ENCODE measurements at regions not wholly inside any gene's neighbourhood (a gene's known extent, or its start where the extent isn't known, plus 50 kb on each side); places are given as distances from the start of the nearest gene placed in this dataset.
A peak's percentile ranks its signal among the peaks of the same experiment; 100 is the strongest.

GRCh38 chrX:17206584-17206983 lies 168.4 kb upstream of the NHS start:
- DNase-seq, result no peak

DNA sequence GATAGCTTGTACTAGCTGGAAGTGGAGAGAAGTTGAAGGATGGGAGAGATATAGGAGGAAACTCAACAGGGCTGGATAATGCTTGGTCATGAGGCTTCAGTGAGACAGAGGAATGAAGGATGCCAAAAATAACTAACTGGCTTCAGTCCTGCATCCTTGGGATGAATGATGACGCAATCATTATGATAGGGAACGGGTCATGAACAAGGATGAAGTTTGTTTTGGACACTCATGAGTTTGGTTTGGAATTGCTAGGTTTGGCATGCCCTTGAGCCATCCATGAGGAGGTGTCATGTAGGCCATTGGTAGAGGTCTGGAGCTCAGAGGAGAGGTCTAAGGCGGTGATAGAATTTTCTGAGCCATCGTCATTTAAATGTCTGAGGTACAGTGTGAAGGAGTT lies 160.0 kb upstream of the NHS start:
- no peak for DNase-seq

DNA sequence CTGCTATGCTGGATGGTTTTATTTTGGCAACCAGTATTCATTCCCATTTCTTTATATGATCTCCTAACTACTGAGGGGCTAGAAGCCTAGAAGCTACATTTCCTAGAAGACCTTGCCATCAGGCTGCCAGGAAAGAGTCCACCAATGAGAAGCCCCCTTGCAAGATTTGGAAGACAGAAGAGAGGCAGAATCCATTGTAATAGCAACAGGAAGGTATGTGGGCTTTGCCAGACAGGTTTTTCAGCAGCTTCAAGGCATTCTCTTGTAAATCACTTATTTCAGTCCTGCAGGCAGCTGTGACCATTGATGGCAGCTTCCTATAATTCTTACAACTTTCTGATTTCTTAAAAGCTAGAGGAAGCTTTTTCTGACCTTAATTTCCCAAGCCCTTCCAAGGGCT lies 148.3 kb upstream of the NHS start:
- DNase-seq, result no peak

DNA sequence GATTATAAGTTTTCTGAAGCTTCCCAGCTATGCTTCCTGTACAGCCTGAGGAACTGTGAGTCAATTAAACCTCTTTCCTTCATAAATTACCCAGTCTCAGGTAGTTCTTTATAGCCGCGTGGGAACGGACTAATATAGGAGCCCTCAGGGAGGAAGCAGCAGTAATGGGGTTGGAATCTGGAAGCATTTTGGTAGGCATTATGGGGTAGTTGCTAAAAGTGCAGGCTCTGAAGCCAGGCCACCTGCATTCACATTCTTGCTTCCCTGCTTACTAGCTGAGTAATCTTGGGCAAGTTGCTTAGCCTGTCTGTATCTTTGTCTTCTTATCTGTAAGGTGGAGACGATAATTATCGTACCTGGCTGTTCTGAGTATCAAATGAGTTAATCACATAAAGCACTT lies 137.9 kb upstream of the NHS start:
- DNase-seq, result no peak

DNA sequence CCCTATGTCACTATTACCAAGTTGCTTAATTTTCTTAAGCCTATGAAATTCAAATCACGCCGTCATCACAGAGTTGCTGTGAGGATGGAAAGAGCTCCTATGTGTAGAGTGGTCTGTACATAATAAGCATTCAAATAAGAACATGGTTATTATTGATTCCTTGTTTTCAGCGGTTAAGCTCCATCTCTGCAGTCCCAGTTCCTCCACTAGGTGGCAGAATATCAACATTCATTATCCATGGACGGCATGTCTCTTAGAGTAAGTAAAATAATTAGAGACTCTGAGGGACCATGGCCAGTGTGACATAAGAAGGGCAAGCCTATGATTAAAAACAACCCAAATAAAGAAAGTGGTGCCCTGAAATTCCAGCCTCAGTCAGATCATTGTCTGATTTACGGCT lies 132.5 kb upstream of the NHS start:
- peak; percentile 39 to 41 for DNase-seq

DNA sequence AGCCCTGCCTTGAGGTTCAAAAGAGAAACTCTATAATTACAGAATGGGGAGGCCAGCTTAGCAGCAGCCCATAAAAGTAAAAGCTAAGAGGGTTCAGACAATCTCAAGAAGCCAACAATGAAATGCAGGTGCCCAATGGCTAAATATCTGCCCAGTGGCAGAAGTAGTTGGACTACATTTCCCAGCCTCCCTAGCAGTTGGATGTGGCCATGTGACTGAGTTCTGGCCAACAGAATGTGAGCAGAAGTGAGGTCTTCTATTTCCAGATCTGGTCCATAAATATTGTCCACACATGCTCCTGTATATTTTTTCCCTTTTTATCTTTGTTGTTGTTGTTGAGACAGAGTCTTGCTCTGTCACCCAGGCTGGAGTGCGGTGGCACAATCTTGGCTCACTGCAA lies 127.9 kb upstream of the NHS start:
- no peak for DNase-seq

GRCh38 chrX:17262123-17262522 lies 112.9 kb upstream of the NHS start:
- DNase-seq, result no peak

GRCh38 chrX:17266136-17266535 lies 108.9 kb upstream of the NHS start:
- DNase-seq, result no peak

GRCh38 chrX:17278961-17279360 lies 96.0 kb upstream of the NHS start:
- DNase-seq, result no peak

GRCh38 chrX:17285983-17286382 lies 89.0 kb upstream of the NHS start:
- no peak for DNase-seq

DNA sequence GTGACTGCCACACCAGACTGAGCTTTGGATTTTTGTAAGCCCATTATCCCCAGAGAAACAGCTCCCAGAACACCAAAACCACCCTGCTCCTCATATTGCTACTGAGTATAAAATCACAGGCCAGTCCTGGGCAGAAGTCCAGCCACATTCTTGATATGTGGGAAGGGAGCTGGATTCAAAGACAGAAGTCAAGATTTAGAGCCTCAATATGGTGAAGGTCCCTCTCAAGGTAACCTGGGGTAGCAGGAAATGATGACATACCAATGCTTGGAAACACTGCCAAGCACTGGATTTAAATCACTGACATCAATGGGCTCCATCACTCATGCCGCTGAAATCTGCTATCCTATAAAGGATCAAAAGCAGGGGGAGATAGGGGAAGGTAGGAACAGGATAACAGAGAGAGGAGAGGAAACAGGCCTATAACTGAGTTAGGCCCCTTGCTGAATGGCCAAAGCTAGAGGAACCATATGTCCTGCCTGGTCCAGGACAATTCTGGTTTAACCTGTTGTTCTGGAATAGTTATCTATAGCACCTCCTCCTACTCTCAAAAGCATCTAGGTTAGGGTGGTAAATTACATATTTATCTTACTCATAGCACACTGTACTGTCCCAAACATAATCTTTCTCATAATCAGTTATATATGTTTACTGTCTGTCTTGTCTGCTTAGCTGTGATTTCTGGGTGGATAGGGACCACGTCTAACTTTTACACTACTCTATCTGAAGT lies 83.7 kb upstream of the NHS start:
- DNase-seq, result no peak

DNA sequence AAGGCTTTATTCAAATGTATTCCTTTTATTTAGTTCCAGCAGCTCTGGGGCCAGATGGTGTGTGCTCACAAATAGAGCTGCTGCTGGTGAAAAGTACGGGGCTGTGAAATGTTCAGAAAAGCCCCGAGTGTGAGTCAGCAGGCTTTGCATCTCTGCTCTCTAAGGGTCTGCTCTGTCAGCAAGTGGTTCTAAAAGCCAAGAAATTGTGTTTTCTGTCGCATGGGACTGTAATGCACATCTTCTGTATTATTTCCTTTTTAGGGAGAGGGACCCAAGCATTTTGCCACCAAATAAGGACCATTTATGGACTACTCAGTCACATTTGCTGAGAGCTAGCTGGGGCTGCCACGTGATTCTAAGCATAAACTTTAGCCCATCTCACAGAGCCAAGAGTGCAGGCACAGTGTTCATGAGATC lies 82.9 kb upstream of the NHS start:
- DNase-seq, result no peak

- no peak for DNase-seq
Measured at GRCh38 chrX:17294561-17294960, 80.4 kb upstream of the NHS start.

GRCh38 chrX:17295791-17296190 lies 79.2 kb upstream of the NHS start:
- DNase-seq, result no peak

DNA sequence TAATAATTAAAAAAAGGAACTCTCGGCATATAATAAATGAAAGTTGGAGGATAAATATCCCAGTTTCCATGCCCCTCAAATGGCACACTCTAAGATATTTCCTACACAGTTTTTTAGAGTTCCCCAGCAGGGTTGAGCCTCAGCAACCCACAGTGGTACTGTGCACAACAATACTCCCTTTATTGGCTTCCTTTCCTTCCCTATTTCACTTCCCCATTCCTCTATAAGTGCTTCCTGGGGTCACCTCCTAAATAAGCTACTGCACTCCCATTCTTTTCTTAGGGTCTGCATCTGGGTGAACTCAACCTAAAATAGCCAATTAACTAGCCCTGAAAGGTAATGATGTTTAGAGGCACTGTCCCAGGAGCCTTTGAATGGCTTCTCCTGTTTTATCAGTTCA lies 76.4 kb upstream of the NHS start:
- DNase-seq, result no peak

- DNase-seq, result no peak
Measured at GRCh38 chrX:17299206-17299605, 75.8 kb upstream of the NHS start.

GRCh38 chrX:17323397-17323796 lies 51.6 kb upstream of the NHS start:
- no peak for DNase-seq

Measured in NCI-H1930 (cell line).